GM19324 (cell line): ENCODE measurements at regions not wholly inside any gene's neighbourhood (a gene's known extent, or its start where the extent isn't known, plus 50 kb on each side); places are given as distances from the start of the nearest gene placed in this dataset.
"Not testable (repeated sequence)": the region's sequence is repeated elsewhere in the genome, so short reads cannot be mapped to it uniquely, and the experiment has no call there.

Experiments used
- ATAC-seq: cut with Tn5 transposase; IDR thresholded peaks from one replicate; pipeline ENCODE4 v1.9.1; 2021; ENCODE audit warnings: mild to moderate bottlenecking, moderate library complexity; ENCODE audit not compliant: unreplicated experiment, low FRiP score

DNA sequence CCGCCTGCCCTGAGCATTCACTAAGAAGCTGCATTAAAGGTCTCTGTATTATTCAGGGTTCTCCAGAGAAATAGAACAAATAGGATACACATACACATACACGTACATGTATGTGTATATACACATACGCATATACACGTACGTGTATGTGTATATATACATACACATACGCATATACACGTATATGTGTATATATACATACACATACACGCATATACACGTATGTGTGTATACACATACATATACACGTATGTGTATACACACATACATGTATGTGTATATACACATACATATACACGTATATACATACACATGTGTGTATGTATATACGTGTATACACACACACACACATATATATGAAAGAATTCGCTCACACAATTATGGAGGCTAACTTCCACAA lies 108.9 kb upstream of the BARHL2 start:
- ATAC-seq: no peak

DNA sequence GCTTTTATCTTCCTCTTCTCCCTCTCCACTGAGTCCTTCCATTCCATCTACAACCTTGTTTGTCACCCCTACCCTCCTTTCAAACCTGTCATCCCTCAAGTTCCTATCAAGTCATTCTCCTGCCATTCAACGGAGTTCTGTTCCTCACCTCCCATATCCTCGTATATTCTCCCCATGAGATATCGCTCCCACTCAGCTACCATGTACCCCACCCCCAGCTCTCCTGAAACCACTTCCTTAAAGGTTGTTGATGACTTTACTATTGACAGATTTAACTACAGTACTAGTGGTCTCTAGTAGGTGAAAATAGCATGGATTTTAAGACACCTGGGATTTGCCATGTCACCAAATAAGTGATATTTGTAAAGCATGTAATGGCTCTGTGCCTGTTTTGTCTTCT lies 107.4 kb upstream of the BARHL2 start:
- ATAC-seq: no peak

DNA sequence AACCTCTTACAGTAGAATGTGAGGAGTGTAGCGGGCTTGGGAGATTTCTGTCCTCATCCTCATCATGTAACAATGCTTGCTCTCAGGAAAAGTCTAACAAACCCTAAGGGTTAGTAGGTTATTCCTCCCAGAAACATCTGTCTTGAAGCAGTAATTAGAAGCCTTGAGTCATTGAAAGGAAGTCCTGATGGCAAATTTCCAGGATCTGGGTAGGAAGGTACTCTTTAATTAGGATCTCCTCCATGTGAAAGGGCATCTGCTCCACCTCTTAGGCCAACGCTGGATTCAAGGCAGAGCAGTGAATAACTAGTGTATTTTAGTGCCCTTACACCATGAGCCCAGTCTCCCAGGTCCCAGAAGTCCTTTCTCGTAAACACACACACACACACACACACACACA lies 106.6 kb upstream of the BARHL2 start:
- no peak for ATAC-seq

DNA sequence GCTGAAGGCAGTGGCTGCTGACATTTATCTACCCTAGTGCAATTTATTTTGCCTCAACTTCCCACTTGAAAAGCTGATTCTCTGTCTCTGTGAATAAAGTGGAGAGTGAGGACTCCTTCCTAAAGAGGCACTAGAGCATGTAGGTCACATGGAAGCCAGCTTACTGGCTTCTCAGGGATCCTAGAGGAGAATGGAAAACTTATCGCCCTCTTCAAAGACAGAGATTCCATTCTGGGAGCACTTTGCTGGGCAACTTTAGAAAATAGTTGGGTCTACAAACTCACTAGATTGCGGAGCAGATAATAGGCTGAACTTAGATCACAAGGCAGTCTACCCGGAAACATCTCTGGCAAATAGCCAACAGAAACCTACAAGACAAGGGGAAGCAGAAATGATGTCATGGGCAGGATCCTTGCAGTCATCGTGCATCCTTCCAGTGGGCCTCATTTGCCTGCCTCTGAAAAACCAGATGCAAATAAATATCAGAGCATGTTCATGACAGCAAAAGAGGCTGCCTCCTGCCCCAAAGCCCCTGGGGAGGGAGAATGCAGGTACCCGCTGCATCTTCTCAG lies 104.8 kb upstream of the BARHL2 start:
- peak; percentile 57 for ATAC-seq

DNA sequence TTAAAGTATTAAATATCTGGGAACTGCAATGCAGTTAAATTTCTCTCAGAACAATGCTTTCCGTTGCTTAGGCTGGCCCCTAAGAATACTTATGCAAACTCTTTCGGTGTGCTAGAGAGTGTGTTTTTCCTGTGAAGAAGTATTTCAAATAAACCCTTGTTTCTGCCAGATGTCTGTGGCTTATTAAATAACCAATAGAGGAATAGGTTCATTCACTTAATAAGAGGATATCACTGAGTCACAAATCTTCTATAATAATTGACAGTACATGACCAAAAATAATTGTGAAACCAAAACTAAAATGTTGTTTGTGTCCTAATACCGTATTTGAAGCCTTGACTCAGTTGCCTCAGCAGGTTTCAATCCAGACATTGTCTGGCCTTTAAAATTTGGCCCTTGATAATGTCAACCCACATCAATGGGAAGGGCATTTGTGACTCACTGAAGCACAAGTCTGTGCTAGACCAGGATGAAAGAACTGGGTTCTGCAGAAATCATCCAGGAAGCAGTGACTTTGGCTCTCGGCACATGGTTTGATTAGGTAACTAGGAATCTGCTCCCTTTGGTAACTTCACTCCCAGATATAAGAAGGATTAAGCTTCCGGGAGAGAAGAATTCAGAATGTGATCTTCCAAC lies 104.2 kb upstream of the BARHL2 start:
- ATAC-seq: no peak

DNA sequence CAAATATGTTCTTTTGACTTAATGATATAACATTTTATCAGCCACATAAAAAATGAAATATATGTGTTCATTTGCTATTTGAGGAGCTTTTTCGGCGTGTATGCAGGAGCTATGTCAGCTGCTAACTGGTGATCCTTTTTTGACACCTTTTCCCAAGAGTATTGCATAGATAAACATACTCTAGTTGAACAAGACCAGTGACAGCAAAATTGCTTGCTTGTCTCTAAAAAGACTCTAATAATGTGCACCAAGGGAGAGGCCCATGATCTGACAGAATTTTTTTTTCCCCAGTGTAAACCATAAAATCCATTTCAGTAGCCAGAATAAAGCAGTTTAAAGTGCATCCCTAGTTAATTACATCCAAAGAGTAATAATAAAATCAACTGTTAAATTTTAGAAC lies 103.6 kb upstream of the BARHL2 start:
- ATAC-seq: no peak

DNA sequence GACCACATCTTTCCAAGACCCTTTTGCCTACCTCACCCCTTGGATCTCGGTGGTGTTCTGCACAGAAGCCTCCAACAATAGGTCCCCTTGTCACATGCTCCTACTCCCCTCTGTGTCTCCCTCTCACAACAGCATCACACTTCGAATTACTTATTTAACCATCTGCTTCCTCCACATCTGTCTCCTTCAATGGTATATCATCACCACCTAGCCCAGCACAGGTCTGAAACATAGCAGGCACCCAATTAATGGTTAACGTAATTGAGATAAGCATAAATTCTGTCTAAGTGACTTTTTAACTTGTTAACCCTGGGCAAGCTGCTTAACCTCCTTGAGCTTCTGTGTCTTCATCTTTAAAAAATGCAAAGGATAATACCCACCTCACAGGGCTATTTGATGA lies 100.3 kb upstream of the BARHL2 start:
- ATAC-seq: no peak

DNA sequence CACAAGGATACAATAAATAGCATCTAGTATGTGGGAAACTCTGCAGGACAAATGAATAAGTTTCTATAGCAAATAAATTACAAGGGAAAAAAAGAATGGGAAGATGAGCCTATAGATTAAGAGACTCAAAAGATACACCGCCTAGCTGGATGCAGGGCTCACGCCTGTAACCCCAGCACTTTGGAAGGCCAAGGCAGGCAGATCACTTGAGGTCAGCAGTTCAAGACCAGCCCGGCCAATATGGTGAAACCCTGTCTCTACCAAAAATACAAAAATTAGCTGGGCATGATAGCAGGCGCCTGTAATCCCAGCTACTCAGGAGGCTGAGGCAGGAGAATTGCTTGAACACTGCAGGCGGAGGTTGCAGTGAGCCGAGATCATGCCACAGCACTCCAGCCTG lies 95.1 kb upstream of the BARHL2 start:
- not testable (repeated sequence) for ATAC-seq

DNA sequence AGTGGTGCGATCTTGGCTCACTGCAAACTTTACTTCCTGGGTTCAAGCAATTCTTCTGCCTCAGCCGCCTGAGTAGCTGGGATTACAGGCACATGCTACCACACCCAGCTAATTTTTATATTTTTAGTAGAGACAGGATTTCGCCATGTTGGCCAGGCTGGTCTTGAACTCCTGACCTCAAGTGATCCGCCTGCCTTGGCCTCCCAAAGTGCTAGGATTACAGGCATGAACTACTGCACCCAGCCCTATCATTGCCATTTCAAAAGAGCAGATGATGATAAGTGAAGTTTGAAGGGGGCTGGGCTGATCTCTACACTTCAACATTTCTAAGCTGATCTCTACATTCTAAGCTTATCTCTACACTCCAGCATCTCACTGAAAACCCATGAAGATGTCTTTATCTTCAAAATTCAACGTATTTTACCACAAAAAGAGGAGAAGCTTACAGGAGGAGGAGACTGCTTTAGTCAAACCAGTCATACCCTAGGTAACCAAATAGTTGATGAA lies 94.4 kb upstream of the BARHL2 start:
- ATAC-seq: not testable (repeated sequence)

DNA sequence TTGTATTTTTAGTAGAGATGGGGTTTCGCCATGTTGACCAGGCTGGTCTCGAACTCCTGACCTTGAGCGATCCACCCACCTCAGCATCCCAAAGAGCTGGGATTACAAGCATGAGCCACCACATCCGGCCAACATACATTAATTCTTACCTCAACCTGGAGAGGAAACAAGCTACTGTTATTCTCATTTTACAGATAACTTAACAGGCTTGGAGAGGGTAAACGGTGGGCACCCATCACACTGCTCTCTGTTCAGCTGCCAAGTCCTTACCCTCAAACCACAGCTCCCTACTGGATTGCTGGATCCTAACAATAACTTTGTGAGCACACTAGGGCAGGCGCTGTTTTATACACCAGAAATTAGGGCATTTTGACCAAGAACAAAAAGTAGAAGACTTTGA lies 93.6 kb upstream of the BARHL2 start:
- no peak for ATAC-seq

DNA sequence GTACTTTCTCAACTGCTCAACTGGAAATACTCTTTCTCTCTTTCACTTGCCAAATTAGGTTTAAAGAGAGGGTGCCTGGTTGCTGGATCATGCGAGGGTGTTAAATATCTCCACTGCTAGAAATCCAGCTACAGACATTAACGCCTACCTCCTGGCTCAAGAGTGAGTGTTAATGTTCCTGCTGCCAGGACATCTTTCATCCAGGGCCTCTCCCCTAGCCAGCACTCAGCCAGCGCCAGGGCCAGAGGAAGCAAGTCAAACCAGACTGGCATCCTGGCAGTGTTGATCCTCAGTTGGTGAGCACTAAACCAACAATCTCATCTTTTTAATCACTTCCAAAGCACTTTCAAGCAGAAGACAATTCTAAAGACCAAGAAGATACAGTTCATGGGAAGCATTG lies 92.9 kb upstream of the BARHL2 start:
- no peak for ATAC-seq

DNA sequence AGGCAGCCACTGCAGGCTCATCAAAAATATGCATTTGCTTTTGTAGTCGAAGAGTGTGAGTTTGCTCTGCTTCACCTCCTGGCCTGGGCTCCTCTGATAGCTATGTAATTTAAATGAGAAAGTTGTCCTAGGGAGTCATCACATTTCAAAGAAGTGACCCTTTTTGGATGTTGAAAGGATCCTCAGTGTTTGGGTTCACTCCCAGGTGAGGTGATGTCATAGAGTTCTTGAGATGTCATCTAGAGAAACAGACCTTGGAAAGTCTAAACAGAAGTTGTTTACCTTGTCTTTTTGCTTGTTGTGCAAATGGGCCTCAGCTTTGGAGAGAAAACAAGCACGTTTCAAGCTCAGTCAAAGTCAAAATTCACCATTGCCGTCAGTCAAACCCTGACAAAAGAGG lies 92.0 kb upstream of the BARHL2 start:
- no peak for ATAC-seq

DNA sequence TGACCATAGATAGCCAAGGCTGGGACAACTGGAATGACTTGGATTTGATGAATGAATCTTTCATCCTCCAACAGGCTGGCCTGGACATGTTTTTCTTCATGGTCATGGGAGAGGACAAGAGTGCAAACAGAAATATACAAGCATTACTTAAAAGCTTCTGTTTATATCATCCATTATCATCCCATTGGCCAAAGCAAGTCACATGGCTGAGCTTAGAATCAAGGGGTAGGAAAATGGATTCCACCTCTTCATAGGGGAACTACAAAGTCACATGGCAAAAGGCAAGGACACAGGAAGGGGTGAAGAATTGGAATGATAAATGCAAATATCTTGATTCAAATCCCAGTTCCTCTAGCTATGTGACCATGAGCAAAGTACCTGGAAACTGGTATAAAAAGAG lies 90.2 kb upstream of the BARHL2 start:
- ATAC-seq: no peak

DNA sequence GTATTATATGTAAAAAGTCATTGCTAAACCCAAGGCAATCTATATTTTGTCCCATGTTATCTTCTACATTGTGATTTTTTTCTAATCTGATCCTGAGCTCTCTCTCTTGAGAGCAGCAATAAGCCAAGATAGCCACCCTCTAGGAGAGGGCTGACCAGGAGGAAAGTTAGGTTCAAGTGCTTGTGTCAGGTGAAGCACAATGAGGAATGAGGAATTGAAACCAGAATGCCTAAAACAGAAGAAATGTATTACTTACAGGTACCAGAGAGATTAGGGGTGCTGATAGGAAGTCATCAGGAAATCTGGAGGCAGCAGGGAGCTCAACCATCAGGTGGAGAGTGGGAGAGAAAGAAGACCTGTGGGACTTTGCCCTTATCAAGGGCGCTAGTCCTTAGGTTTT lies 85.5 kb upstream of the BARHL2 start:
- ATAC-seq: no peak

DNA sequence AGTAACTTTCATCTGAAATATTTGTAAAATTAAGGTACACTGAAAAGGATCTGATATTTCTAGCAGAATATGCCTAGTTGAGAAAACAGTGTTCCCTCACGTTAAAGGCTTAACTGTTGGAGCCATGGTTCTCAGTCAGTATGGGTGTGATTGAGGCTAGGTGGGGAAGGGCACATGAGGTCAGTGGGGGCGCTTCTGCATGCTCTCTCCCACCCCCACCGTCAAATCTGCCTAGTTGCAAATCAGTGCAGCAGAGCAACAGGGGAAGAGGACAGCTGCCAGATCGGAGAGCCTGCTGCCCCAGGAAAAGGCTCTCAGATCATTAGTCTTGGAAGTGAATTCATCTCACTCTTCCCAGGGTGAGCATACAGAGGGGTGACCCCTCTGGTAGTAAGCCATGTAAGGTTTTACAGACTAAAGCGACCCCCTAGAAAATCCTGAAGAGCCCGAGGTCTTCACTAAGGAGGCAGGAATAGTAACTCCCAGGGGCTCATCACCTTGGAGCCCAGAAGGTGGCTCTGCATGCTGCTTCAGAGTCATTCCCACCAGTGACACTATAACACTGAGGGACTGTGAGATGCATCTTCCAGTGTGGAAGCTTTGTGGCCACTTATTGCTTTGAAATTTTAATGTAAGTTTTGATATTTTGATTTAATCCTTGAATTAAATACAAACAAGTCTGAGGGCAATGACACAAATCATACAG lies 83.1 kb upstream of the BARHL2 start:
- ATAC-seq: no peak

DNA sequence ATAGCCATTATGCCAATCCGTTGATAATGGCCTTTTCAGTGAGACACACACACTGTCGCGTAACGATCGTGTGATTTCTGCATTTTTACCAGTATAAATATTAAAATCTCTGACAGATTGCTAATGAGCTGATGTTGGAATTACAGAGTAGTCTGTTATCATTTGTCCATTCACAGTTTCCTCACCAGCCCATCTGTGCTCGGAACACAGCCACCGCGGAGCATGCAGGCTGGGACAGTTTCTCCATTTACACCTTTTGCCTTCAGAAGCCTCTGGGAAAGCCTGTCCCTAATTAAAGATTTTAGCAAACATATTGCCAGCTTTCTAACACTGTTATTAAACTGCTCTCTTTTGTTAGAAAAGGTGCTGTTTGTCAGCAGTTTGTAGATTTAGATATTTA lies 82.2 kb upstream of the BARHL2 start:
- no peak for ATAC-seq

DNA sequence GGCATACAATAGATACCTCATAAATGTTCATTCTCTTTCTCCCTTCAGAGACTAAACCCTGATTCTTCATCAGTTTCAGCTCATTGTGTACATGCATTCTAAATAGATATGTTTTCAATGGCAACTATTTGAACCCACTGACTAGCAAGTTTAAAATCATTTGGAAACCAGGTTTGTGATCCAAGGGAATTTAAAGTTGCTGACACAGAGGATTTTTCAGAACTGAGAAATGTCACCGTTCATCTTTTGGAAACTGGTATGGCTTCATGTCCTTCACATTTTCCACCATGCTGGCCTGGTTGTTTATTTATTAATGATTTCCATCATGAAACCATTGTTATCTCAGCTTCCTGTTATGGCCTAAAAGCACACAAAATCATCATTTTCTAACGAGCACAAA lies 81.8 kb upstream of the BARHL2 start:
- no peak for ATAC-seq

DNA sequence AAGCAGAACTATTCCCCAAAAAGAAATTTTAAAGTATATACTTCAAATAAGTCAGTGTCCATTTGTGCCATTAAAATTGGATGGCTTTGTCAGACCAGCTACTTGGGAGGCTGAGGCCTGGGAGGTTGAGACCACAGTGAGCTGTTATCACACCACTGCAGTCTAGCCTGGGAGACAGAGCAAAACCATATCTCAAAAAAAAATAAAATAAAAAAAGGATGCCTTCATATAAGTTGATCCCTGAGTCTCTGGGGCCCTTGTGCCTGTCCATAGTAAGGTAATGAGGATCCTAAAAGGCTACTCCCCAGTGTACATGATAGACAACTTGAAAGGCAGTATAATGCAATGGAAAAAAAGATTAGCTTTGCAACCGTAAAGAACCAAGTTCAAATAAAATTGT lies 81.2 kb upstream of the BARHL2 start:
- ATAC-seq: no peak

DNA sequence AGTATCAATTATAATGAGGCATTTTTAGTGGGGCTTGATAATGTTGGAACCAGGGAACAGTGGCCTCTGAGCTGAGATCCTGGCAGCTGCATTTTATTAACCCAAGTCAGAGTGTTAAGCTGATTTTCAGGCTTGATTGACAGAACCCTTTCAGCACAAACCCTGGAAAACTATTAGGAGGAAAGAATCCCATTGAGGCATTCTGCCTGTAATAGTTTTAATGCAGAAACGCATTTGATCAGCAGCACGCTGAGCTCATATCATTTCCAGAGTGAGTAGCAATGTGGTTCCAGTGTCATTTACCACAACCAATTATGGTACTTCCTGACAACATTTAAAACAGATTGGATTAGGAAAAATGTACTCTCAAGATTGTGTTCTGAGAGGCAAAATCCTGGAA lies 78.3 kb upstream of the BARHL2 start:
- no peak for ATAC-seq

DNA sequence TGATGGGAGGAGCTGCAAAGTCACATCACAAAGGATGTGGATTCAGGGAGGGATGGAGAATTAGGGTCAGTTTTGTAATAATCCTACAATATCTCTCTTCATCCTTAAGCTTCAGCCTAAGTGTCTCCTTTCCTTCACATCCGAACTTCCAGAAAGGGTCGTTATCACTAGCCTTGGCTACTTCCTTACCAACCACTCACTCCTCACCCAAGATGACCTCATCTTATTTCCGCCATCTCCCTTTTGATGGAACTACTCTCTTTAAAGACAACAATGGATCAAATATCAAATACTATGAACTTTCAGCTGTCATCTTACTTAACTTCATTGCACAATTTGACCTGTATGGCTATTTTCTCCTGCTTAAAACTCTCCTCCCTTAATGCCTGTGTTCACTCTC lies 69.6 kb upstream of the BARHL2 start:
- ATAC-seq: no peak

DNA sequence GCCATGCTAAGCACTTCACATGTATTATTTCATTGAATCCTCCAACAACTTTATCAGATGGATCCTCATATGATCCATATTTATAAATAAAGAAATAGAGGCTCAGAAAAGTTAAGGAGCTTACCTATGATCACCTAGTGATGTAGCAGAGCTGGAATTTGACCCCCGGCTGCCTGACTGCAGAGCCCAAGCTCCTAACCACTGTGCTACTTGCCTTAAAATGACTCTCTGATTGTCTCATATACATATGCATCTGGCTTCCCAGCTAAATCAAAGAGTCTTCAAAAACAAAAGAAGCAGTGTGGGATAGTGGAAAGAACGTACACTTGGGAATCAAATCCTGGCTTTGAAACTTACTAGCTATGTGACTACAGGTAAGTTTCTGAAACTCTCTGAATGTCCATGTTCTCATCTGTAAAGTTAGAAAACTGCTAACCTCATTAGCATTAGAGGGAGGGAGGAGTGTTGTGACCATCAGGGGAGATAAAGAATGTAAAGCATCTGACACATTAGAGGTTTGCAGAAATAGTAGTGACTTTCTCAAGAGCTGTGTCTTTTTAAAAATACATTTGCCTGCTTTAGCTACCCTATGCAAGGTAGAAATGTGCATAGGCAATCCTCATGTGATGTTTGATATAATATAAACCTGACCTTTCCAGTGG lies 67.2 kb upstream of the BARHL2 start:
- no peak for ATAC-seq

DNA sequence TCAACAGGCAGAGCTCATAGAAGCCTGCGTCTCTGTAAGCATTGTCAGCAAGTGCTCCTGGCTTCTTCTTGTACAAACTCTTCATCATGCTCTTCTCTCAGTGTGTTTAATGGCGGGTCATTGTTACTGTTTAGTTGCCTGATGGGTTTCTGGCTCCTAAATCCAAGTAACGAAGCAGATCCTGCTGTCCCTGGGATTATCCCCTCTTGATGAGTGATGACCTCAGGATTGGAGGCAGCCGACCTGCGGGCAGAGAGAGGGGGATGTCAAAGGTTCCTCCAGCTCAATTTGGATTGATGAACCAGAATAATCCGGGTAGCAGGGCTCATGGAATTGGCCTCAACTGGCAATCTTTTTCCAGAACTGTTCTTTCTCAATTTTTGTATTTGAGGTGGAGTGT lies 66.1 kb upstream of the BARHL2 start:
- no peak for ATAC-seq
